Liver (tissue), 8 donors: ENCODE measurements at regions not wholly inside any gene's neighbourhood (a gene's known extent, or its start where the extent isn't known, plus 50 kb on each side); places are given as distances from the start of the nearest gene placed in this dataset.

Experiments used
- DNase-seq: peaks from one replicate; pipeline ENCODE4 v3.0.0-alpha.2; 2017; ENCODE audit warnings: low spot score
- H3K27ac ChIP-seq, 2 donors: one replicate each; pipeline ENCODE4 v1.7.0; 2013; ENCODE audit warnings: inconsistent platforms in 2 of 2, low read length in 2 of 2, control low read depth in 1 of 2, low read depth in 1 of 2, mild to moderate bottlenecking in 1 of 2
- H3K27me3 ChIP-seq, 4 donors: one replicate each; pipeline versions ENCODE4 v1.6.1 to v1.7.0; 2013; ENCODE audit warnings: low read length in 3 of 4, inconsistent platforms in 1 of 4, mild to moderate bottlenecking in 1 of 4, moderate library complexity in 1 of 4; ENCODE audit not compliant: control insufficient read depth in 4 of 4, insufficient read depth in 4 of 4
- H3K36me3 ChIP-seq, 4 donors: one replicate each; pipeline versions ENCODE4 v1.6.1 to v1.7.0; 2013; ENCODE audit warnings: low read length in 3 of 4, mild to moderate bottlenecking in 3 of 4, low read depth in 1 of 4, moderate library complexity in 1 of 4; ENCODE audit not compliant: control insufficient read depth in 4 of 4, insufficient read depth in 3 of 4
- H3K4me1 ChIP-seq, 4 donors: one replicate each; pipeline versions ENCODE4 v1.6.1 to v1.7.0; 2013; ENCODE audit warnings: low read length in 3 of 4, mild to moderate bottlenecking in 3 of 4, moderate library complexity in 1 of 4; ENCODE audit not compliant: control insufficient read depth in 4 of 4, insufficient read depth in 4 of 4
- H3K4me3 ChIP-seq, 3 donors: one replicate each; pipeline versions ENCODE4 v1.6.1 to v1.7.0; 2013; ENCODE audit warnings: low read length in 3 of 3, control low read depth in 1 of 3, low read depth in 1 of 3, mild to moderate bottlenecking in 1 of 3
- H3K9ac ChIP-seq, 2 donors: one replicate each; pipeline ENCODE4 v1.7.0; 2013; ENCODE audit warnings: low read length in 2 of 2, mild to moderate bottlenecking in 2 of 2, moderate library complexity in 2 of 2, control low read depth in 1 of 2, low read depth in 1 of 2
- H3K9me3 ChIP-seq, 4 donors: one replicate each; pipeline versions ENCODE4 v1.6.1 to v1.7.0; 2013; ENCODE audit warnings: low read length in 3 of 4; ENCODE audit not compliant: control insufficient read depth in 4 of 4
- ATF3 ChIP-seq: IDR thresholded peaks from 2 replicates; pipeline ENCODE4 v1.6.1; 2016; ENCODE audit warnings: antibody characterized with exemption
- EGR1 ChIP-seq, 2 donors: IDR thresholded peaks; 2 replicates each; pipeline ENCODE4 v1.6.1; 2016 to 2018; ENCODE audit warnings: antibody characterized with exemption in 2 of 2, low read depth in 2 of 2
- FOXA1 ChIP-seq: IDR thresholded peaks from 2 replicates; pipeline ENCODE4 v1.6.1; 2016; ENCODE audit warnings: antibody characterized with exemption
- FOXA2 ChIP-seq: IDR thresholded peaks from 2 replicates; pipeline ENCODE4 v1.6.1; 2016; ENCODE audit warnings: antibody characterized with exemption
- GABPA ChIP-seq, 2 donors: IDR thresholded peaks in 1 of 2; conservative IDR thresholded peaks in 1 of 2; 2 replicates each; pipeline ENCODE4 v1.6.1; 2016; ENCODE audit warnings: antibody characterized with exemption in 2 of 2, mild to moderate bottlenecking in 1 of 2, moderate library complexity in 1 of 2
- HNF4A ChIP-seq, 2 donors: conservative IDR thresholded peaks; 2 replicates each; pipeline ENCODE4 v1.6.1; 2016; ENCODE audit warnings: antibody characterized with exemption in 2 of 2, mild to moderate bottlenecking in 2 of 2
- HNF4G ChIP-seq: IDR thresholded peaks from 2 replicates; pipeline ENCODE4 v1.6.1; 2016; ENCODE audit warnings: antibody characterized with exemption
- JUND ChIP-seq, 2 donors: IDR thresholded peaks; 2 replicates each; pipeline ENCODE4 v1.6.1; 2016; ENCODE audit warnings: antibody characterized with exemption in 2 of 2
- NR2F2 ChIP-seq: IDR thresholded peaks from 2 replicates; pipeline ENCODE4 v1.6.1; 2016; ENCODE audit warnings: antibody characterized with exemption
- RAD21 ChIP-seq, 2 donors: IDR thresholded peaks; 2 replicates each; pipeline ENCODE4 v1.6.1; 2016; ENCODE audit warnings: antibody characterized with exemption in 2 of 2, mild to moderate bottlenecking in 2 of 2
- REST ChIP-seq: IDR thresholded peaks from 2 replicates; pipeline ENCODE4 v1.6.1; 2016; ENCODE audit warnings: antibody characterized with exemption, mild to moderate bottlenecking
- RXRA ChIP-seq, 2 donors: IDR thresholded peaks; 2 replicates each; pipeline ENCODE4 v1.6.1; 2017 to 2018; ENCODE audit warnings: antibody characterized with exemption in 2 of 2, mild to moderate bottlenecking in 1 of 2
- SP1 ChIP-seq: IDR thresholded peaks from 2 replicates; pipeline ENCODE4 v1.6.1; 2018; ENCODE audit warnings: antibody characterized with exemption, mild to moderate bottlenecking
- TAF1 ChIP-seq: conservative IDR thresholded peaks from 2 replicates; pipeline ENCODE4 v1.6.1; 2016; ENCODE audit warnings: antibody characterized with exemption, mild to moderate bottlenecking
- YY1 ChIP-seq: IDR thresholded peaks from 2 replicates; pipeline ENCODE4 v1.6.1; 2016; ENCODE audit warnings: antibody characterized with exemption, mild to moderate bottlenecking
- ZBTB33 ChIP-seq: IDR thresholded peaks from 2 replicates; pipeline ENCODE4 v1.6.1; 2016; ENCODE audit warnings: antibody characterized with exemption
- WGBS: extraction: QIAGEN DNeasy Blood & Tissue Kit; methylation state at CpG from one replicate; pipeline ENCODE4 v1.1.7; 2013; 5-methylcytosine and 5-hydroxymethylcytosine counted together
- TF ChIP-seq, protein P1 (sequence below): IDR thresholded peaks from 2 replicates; pipeline ENCODE4 v1.6.1; 2016; ENCODE audit warnings: antibody characterized with exemption
- TF ChIP-seq, protein P2 (sequence below): fragments of 150-350 bp; IDR thresholded peaks from 2 replicates; pipeline ENCODE4 v1.5.1; 2017; ENCODE audit warnings: improper control_type of control experiment, low read depth, low read length; ENCODE audit not compliant: missing input control
- donor health status: healthy.
- donor health status: healthy.
- donor health status: healthy.
- donor health status: healthy.
- donor health status: healthy.

GRCh38 chr3:147333098-147333497, 73.2 kb downstream of the ZIC4 start:
- H3K27me3 ChIP-seq: peaks cover 0 to 12% (median 0%) of the 10 kb centered on the region in 4 donors
- 57% methylated on average over 3 of the region's 3 CpGs for whole genome bisulfite sequencing
- no peak for DNase-seq
- no peak overlapping the region for H3K4me3 ChIP-seq
- no peaks in the 10 kb centered on the region for H3K4me1 ChIP-seq
- no peak overlapping the region for H3K27ac ChIP-seq
- H3K36me3 ChIP-seq: no peaks in the 10 kb centered on the region
- no peak overlapping the region for H3K9ac ChIP-seq
- TF ChIP-seq REST (no peak), RAD21 (IDR thresholded peaks at IDR 0.05) (no peak), ZBTB33 (no peak), YY1 (no peak), EGR1 (IDR thresholded peaks at IDR 0.05; ENCODE audit: low read depth in 2 of 2) (no peak), FOXA2 (no peak)
- H3K9me3 ChIP-seq: no peaks in the 10 kb centered on the region

- no peaks in the 10 kb centered on the region for H3K4me1 ChIP-seq
- TF ChIP-seq ATF3 (no peak), RAD21 (IDR thresholded peaks at IDR 0.05) (no peak), TAF1 (no peak), FOXA1 (no peak), HNF4A (conservative IDR thresholded peaks at IDR 0.05) (no peak), FOXA2 (no peak), RXRA (IDR thresholded peaks at IDR 0.05) (no peak), YY1 (no peak), GABPA (IDR thresholded peaks at IDR 0.05 in 1 of 2, conservative IDR thresholded peaks at IDR 0.05 in 1 of 2) (no peak), SP1 (no peak), NR2F2 (no peak), HNF4G (no peak), JUND (IDR thresholded peaks at IDR 0.05) (no peak), EGR1 (IDR thresholded peaks at IDR 0.05; ENCODE audit: low read depth in 2 of 2) (no peak), ZBTB33 (no peak)
- TF ChIP-seq, protein P1, sequence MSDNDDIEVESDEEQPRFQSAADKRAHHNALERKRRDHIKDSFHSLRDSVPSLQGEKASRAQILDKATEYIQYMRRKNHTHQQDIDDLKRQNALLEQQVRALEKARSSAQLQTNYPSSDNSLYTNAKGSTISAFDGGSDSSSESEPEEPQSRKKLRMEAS: no peak
- TF ChIP-seq, protein P2, sequence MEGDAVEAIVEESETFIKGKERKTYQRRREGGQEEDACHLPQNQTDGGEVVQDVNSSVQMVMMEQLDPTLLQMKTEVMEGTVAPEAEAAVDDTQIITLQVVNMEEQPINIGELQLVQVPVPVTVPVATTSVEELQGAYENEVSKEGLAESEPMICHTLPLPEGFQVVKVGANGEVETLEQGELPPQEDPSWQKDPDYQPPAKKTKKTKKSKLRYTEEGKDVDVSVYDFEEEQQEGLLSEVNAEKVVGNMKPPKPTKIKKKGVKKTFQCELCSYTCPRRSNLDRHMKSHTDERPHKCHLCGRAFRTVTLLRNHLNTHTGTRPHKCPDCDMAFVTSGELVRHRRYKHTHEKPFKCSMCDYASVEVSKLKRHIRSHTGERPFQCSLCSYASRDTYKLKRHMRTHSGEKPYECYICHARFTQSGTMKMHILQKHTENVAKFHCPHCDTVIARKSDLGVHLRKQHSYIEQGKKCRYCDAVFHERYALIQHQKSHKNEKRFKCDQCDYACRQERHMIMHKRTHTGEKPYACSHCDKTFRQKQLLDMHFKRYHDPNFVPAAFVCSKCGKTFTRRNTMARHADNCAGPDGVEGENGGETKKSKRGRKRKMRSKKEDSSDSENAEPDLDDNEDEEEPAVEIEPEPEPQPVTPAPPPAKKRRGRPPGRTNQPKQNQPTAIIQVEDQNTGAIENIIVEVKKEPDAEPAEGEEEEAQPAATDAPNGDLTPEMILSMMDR: no peak
- H3K27ac ChIP-seq: no peak overlapping the region
- 76% methylated on average over 2 of the region's 2 CpGs for WGBS
- H3K9me3 ChIP-seq: no peaks in the 10 kb centered on the region
- no peaks in the 10 kb centered on the region for H3K36me3 ChIP-seq
- no peak overlapping the region for H3K4me3 ChIP-seq
- DNase-seq: no peak
- peaks cover 0 to 13% (median 0%) of the 10 kb centered on the region in 4 donors for H3K27me3 ChIP-seq
- no peak overlapping the region for H3K9ac ChIP-seq
These were observed 77.6 kb downstream of the ZIC4 start for GRCh38 chr3:147328711-147329110.
